ENCODE measurements at regions not wholly inside any gene's neighbourhood (a gene's known extent, or its start where the extent isn't known, plus 50 kb on each side); places are given as distances from the start of the nearest gene placed in this dataset.

DNA sequence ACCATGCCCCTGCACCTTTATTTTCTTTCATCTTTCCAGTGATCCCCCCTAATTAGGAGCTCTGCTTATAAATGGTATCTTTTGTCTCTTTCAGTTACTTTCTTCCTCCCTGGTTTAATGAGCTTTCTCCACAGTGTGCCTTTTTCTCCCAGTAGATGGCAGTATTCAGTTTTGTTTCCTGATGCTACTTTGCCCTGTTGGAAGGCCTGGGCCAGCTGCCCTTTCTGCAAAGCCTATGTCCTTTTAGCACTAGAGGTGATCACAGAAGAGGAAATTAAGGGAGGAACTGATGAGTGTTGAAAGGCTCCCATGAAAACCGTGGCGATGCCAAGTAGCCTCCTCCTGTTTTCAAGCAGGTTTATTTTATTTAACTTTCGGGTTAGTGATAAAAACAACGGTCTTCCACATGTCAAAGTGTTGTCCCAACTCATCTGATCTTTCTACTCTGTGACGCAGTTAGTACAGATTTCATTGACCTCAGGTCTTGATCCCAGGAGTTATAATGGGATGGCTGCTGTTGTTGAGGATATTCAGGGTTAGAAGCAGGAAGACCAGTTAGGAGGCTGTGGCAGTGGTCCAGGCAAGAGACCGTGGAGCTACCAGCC is 184.2 kb upstream of the BMP2 start:
- H3K9me3 Mint-ChIP-seq = peaks cover 6% of the 10 kb centered on the region
- no peak for ATAC-seq
- no peaks in the 10 kb centered on the region for H3K4me1 Mint-ChIP-seq
- H3K36me3 Mint-ChIP-seq = no peaks in the 10 kb centered on the region
- no peaks in the 10 kb centered on the region for H3K27me3 Mint-ChIP-seq
- no peak overlapping the region for H3K4me3 Mint-ChIP-seq
- H3K27ac Mint-ChIP-seq = no peak overlapping the region

DNA sequence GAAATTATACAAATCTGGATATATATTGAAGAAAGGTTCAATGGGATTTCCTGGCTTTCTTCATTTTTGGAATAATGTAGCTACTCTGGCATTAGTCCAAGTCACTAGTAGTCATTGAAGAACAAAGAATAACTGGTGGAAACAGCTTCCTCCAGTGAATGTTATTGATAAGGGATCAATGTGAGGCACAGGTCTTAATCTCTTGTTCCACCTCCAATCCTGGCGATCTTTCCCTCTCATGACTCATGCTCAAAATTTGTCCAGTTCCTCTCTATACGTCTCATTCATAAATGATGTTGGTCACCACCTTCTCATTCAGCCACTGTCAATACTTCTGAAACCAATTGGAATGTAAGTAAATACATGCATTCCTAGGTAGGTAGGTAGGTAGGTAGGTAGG is 185.0 kb upstream of the BMP2 start:
- H3K27me3 Mint-ChIP-seq = no peaks in the 10 kb centered on the region
- no peak for ATAC-seq
- H3K4me1 Mint-ChIP-seq = no peaks in the 10 kb centered on the region
- no peak overlapping the region for H3K27ac Mint-ChIP-seq
- H3K36me3 Mint-ChIP-seq = no peaks in the 10 kb centered on the region
- H3K9me3 Mint-ChIP-seq = peaks cover 6% of the 10 kb centered on the region
- H3K4me3 Mint-ChIP-seq = no peak overlapping the region

DNA sequence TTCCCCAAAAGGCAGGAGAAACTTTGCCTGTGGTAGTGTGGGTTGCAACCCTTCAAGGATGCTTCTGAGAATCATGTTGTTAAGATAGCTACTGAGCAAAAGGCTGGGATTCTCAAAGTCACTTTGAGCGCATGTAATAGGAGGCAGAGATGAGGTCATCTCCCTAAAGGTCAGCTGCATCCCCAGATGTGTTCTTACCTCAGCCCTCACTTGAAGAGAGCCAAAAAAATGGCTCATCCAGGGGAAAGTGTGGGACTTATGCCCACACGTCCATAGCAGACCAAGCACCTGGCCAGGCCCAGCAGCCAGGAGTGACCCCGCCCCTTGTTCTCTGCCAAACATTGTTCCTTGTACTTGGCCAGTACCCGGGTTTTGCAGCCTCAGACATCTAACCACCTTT is 187.0 kb upstream of the BMP2 start:
- no peak for ATAC-seq
- H3K27me3 Mint-ChIP-seq = no peaks in the 10 kb centered on the region
- no peak overlapping the region for H3K27ac Mint-ChIP-seq
- H3K4me3 Mint-ChIP-seq = no peak overlapping the region
- no peaks in the 10 kb centered on the region for H3K36me3 Mint-ChIP-seq
- H3K9me3 Mint-ChIP-seq = peaks cover 6% of the 10 kb centered on the region
- H3K4me1 Mint-ChIP-seq = no peaks in the 10 kb centered on the region

DNA sequence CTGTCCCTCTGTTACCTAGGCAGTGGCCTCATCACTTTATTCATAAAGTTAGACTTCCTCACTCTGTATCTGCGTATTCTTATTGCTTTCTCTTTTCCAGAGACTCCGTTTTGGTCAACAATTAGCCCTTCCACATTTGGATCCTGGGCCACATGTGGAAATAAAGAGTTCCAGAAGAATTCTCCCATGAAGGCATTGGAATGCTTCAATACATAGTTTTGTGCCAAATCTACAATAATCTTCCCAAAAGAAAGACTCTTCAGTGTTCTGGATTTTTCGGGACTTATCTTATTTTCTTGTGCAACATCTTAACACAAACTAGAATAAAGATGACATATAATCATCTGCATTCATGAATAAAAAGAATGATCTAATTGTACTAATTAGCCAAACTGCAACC is 187.7 kb upstream of the BMP2 start:
- ATAC-seq = no peak
- no peak overlapping the region for H3K4me3 Mint-ChIP-seq
- H3K9me3 Mint-ChIP-seq = peaks cover 7% of the 10 kb centered on the region
- no peaks in the 10 kb centered on the region for H3K36me3 Mint-ChIP-seq
- H3K27me3 Mint-ChIP-seq = no peaks in the 10 kb centered on the region
- H3K4me1 Mint-ChIP-seq = no peaks in the 10 kb centered on the region
- H3K27ac Mint-ChIP-seq = no peak overlapping the region

DNA sequence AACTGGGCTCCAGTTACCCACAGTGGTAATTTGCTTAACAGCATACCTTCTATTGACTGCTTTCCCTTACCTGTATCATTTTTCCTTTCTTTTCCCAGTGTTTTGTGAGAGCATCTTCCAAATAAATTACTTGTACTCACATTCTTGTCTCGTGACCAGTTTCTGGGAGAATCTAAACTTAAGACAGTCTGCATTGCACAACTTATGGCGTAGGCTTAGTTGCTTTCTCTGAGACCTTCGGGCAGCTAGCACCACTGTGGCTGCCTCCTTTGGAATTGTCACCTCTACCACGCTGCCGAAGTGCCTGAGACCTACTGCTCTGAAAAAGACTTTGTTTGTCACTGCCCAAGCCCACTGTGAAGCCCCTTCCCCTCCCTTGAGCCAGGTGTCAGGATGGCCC is 188.1 kb upstream of the BMP2 start:
- Mint-ChIP-seq H3K4me1 (no peaks in the 10 kb centered on the region), H3K4me3 (no peak overlapping the region), H3K27ac (no peak overlapping the region), H3K9me3 (peaks cover 9% of the 10 kb centered on the region), H3K36me3 (no peaks in the 10 kb centered on the region), H3K27me3 (no peaks in the 10 kb centered on the region)
- no peak for ATAC-seq

DNA sequence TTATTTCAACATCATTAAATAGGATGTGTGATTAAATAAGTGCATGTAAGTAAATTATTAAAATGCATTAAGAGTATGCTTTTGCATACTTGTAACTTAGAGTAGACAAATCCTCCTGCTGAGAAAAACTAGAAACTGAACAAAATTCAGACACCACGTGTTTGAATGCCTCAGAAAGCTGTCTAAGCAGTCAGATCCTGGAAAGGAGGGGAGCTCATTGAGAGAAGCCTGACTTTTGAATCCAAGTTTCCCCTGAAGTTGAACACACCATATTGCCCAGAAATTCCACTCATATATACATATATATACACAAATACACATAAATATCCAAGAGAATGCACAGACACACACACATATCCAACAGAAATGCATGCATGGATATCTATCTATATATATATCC is 190.0 kb upstream of the BMP2 start:
- no peaks in the 10 kb centered on the region for H3K4me1 Mint-ChIP-seq
- no peaks in the 10 kb centered on the region for H3K27me3 Mint-ChIP-seq
- no peak for ATAC-seq
- no peak overlapping the region for H3K4me3 Mint-ChIP-seq
- peaks cover 9% of the 10 kb centered on the region for H3K9me3 Mint-ChIP-seq
- no peaks in the 10 kb centered on the region for H3K36me3 Mint-ChIP-seq
- H3K27ac Mint-ChIP-seq = no peak overlapping the region

DNA sequence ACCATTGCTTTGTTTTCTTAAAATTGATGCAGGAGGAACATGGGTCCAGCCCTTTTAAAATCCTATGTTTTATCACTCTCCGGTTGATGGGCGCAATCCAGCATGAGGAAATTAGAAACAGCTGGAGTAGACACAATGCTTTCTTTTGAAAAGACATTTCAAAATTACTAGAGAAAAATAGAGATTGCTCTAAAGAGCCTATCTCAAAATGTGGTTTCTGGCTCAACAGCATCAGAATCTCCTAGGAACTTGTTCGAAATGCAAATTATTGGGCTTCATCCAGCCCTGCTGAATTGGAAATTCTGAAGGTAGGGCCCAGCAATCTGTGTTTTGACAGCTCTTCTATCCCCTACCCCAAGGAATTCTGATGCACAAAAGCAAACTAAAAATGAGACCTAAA is 190.8 kb upstream of the BMP2 start:
- H3K4me1 Mint-ChIP-seq = no peaks in the 10 kb centered on the region
- peaks cover 7% of the 10 kb centered on the region for H3K9me3 Mint-ChIP-seq
- no peak overlapping the region for H3K4me3 Mint-ChIP-seq
- no peak for ATAC-seq
- no peaks in the 10 kb centered on the region for H3K27me3 Mint-ChIP-seq
- H3K36me3 Mint-ChIP-seq = no peaks in the 10 kb centered on the region
- no peak overlapping the region for H3K27ac Mint-ChIP-seq

DNA sequence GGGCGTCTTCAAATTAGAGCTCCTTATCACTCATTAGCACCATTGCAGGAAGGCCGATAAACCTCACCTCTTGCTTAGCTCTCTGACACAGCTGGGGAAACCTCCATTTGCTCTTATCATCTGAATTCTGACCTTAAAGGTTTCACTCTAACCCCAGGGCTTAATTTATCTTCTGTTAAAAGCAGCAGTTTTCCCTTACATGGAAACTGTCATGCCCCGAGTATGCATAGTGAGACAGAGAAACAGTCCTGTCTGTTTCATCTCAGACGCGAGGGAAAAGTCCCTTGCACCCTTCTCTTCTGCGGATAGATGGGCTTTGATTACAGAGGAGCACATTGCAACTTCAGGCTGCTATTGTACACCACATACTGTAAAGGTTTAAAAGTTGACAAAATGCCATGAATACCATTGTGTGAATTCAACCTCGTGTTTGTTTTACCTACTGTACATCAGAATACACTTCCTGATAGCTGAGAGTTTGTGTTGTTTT is 191.5 kb upstream of the BMP2 start:
- no peak overlapping the region for H3K4me3 Mint-ChIP-seq
- peaks cover 7% of the 10 kb centered on the region for H3K9me3 Mint-ChIP-seq
- no peaks in the 10 kb centered on the region for H3K36me3 Mint-ChIP-seq
- no peaks in the 10 kb centered on the region for H3K4me1 Mint-ChIP-seq
- no peak overlapping the region for H3K27ac Mint-ChIP-seq
- no peak for ATAC-seq
- H3K27me3 Mint-ChIP-seq = no peaks in the 10 kb centered on the region

DNA sequence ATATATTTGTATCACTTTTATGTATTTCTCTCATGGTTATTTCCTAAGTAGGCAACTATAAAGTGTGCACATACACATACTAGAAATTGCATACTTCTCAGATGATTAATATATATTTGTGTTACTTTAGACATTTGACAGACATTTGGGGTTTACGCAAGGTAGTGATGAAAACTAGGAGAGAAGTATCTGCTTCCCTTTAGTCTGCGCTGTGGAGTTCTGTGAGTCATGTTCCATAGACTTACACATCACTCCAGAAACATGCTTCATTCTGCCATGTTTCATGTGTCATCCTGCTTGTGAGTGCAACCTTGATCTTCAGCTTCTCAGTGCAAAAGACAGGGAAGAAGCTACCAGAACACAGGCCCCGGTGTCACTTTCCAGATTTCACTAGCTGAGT is 200.7 kb upstream of the BMP2 start:
- H3K36me3 Mint-ChIP-seq = no peaks in the 10 kb centered on the region
- no peak for ATAC-seq
- no peaks in the 10 kb centered on the region for H3K4me1 Mint-ChIP-seq
- H3K27me3 Mint-ChIP-seq = no peaks in the 10 kb centered on the region
- H3K27ac Mint-ChIP-seq = no peak overlapping the region
- no peak overlapping the region for H3K4me3 Mint-ChIP-seq
- peaks cover 8% of the 10 kb centered on the region for H3K9me3 Mint-ChIP-seq

DNA sequence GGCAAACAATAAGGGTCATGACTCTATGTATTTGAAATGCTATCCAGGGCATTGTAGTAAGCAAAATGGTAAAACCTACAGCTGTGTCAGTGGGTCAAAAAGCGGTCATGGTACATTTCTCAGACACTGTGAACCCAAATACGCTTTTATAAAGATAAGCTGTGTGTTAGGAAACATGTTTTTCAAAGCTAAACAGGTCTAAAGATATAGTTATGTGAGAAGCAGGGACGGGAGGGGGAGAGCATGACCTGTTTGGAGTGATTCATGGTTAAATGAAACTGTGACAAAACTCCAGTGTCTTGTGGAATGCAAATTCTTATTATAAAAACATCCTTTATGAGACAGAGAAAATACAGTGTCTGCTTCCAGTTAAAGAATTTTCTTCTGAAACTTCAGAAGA is 205.4 kb upstream of the BMP2 start:
- no peaks in the 10 kb centered on the region for H3K36me3 Mint-ChIP-seq
- H3K4me3 Mint-ChIP-seq = no peak overlapping the region
- H3K9me3 Mint-ChIP-seq = no peaks in the 10 kb centered on the region
- no peak overlapping the region for H3K27ac Mint-ChIP-seq
- H3K27me3 Mint-ChIP-seq = no peaks in the 10 kb centered on the region
- H3K4me1 Mint-ChIP-seq = no peaks in the 10 kb centered on the region
- no peak for ATAC-seq

DNA sequence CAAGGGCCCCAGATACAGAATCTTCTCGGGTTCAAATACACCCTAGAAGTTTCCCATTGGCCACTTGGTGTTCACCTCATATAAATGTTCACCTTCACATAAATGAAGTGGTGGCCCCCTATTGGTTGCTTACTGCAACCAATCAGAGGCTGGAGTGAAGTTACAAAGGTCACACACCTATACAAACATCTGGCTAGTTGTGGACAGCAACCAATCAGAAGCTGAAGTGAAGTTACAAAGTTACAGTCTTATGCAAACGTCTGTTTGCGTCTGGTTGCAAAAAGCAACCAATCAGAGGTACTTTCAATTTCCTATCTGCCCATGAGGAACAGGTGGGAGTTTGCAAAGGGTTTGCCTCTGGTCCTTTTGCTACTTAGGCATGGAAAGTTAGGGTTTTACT is 206.5 kb upstream of the BMP2 start:
- no peaks in the 10 kb centered on the region for H3K9me3 Mint-ChIP-seq
- no peaks in the 10 kb centered on the region for H3K27me3 Mint-ChIP-seq
- H3K4me3 Mint-ChIP-seq = no peak overlapping the region
- H3K36me3 Mint-ChIP-seq = no peaks in the 10 kb centered on the region
- no peak overlapping the region for H3K27ac Mint-ChIP-seq
- no peaks in the 10 kb centered on the region for H3K4me1 Mint-ChIP-seq
- ATAC-seq = no peak

DNA sequence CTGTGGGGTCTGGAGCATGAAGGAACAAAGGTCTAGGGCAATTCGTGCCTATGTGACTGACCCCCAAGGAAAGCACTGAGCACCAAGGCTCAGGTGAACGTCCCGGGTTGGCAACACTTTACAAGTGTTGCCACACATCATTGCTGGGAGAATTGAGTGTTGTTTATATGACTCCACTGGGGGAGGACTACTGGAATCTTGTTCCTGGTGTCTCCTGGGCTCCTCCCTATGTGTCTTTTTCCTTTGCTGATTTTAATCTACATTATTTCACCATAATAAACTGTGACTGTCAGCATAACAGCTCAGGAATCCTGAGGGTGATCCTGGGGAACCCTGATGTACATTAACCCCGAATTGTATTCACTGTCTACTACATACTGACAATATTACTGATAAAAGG is 207.7 kb upstream of the BMP2 start:
- no peaks in the 10 kb centered on the region for H3K36me3 Mint-ChIP-seq
- no peak overlapping the region for H3K27ac Mint-ChIP-seq
- no peak overlapping the region for H3K4me3 Mint-ChIP-seq
- H3K4me1 Mint-ChIP-seq = no peaks in the 10 kb centered on the region
- ATAC-seq = no peak
- H3K27me3 Mint-ChIP-seq = no peaks in the 10 kb centered on the region
- H3K9me3 Mint-ChIP-seq = no peaks in the 10 kb centered on the region

DNA sequence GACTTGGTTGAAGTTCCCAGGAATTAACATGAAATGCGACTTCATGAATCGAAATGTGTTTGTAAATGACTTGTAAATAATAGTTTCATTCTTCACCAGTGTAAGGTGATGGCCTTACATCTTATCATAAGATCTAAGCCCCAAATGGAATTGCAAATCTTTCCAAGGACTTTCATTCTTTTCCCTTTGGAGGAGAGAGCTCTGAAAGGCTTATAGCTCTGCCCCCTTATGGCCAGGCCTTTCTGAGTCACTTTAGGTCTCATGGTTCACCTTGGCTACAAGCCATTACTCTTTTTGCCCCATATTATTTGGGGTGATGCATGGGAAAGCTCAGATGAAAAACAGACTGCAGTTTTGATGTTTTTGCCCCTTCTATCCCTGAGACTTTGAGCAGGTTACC is 209.1 kb upstream of the BMP2 start:
- Mint-ChIP-seq H3K27me3 (no peaks in the 10 kb centered on the region), H3K4me1 (no peaks in the 10 kb centered on the region), H3K4me3 (no peak overlapping the region), H3K9me3 (peaks cover 3% of the 10 kb centered on the region), H3K27ac (no peak overlapping the region), H3K36me3 (no peaks in the 10 kb centered on the region)
- no peak for ATAC-seq

DNA sequence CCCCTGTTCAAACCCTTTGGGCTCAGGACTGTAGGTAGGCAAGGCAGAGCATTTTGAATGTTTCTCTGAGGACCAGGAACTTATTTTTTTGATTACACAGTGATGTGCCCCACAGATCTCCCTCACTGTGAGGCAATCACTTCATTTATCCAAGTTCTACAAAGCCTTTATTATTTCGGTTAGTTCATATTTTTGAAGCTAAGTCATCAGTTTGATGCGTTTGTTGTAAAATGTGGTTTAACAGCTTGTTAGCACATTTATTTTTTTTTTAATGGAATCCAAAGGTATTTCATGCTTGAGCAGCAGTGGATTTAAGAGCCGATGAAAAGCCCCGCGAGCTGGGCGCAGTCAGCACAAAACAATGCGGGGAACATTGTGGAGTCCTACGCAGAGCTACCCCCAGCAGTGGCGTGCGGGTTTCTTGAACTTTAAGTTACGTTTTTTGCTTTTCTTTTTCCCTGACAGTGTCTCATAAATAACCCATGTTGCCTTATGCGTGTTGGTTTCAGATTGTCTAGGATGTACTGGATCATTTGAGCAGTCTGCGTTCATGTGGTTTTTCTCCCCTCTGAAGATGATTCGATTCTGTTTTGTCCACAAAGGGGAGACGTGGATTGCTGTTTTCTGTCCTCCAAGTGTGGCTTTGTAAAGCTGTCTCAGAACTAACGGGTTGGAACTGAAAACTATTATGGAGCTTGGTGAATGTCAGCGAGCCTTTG is 233.6 kb upstream of the BMP2 start:
- Mint-ChIP-seq H3K27me3 (no peaks in the 10 kb centered on the region), H3K4me3 (no peak overlapping the region), H3K27ac (no peak overlapping the region), H3K36me3 (no peaks in the 10 kb centered on the region), H3K4me1 (no peaks in the 10 kb centered on the region), H3K9me3 (peaks cover 5% of the 10 kb centered on the region)
- ATAC-seq = no peak

DNA sequence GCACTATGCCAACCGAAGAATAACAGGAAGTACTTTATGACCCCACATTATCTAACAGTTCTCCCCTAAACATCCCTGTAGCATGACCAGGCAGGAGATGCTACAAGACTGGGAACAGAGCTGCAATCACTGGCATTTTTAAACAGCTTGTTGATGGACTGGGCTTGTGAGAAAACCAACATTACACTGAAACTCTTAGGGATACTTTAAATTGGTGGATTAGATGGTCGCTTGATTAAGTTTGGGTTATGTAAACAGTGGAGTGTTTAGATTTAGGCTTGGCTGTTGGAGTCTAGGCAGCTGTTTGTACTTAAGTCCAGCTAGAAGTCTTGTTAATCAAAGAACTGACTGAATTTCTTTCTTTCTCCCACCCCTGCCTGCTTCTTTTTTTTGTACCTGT is 234.1 kb upstream of the BMP2 start:
- H3K36me3 Mint-ChIP-seq = no peaks in the 10 kb centered on the region
- peaks cover 4% of the 10 kb centered on the region for H3K9me3 Mint-ChIP-seq
- H3K27me3 Mint-ChIP-seq = no peaks in the 10 kb centered on the region
- H3K27ac Mint-ChIP-seq = no peak overlapping the region
- no peak overlapping the region for H3K4me3 Mint-ChIP-seq
- no peaks in the 10 kb centered on the region for H3K4me1 Mint-ChIP-seq
- ATAC-seq = no peak

DNA sequence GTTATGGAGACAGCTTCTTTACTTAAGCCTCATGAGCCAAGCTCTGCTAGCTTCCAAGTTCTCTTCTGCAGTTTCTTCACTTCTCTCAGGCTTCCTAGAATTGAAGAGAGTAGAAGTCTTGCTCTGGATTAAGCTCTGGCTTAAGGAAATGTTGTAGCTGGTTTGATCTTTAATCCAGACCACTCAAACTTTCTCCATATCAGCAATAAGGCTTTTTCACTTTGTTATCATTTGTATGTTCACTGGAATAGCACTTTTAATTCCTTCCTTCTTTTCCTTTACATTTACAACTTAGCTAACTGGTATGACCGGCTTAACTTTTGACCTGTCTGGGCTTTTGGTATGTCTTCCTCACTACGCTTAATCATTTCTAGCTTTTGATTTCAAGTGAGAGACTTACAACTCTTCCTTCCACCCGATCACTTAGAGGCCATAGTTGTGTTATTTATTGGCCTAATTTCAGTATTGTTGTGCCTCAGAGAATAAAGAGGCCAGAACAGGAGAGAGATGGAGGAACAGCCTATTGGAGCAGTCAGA is 236.6 kb upstream of the BMP2 start:
- Mint-ChIP-seq H3K27ac (no peak overlapping the region), H3K4me1 (no peaks in the 10 kb centered on the region), H3K9me3 (peaks cover 2% of the 10 kb centered on the region), H3K4me3 (no peak overlapping the region), H3K36me3 (no peaks in the 10 kb centered on the region), H3K27me3 (no peaks in the 10 kb centered on the region)
- no peak for ATAC-seq

Data from stimulated activated memory B cell treated with anti-CD40 and anti-IgM and Interleukin-4, amounts not matched to agents 10 μg/mL and 1 μg/mL and 100 μg/mL, for 72 hours (primary cell).